Thymus (tissue), 11 donors: ENCODE measurements at regions not wholly inside any gene's neighbourhood (a gene's known extent, or its start where the extent isn't known, plus 50 kb on each side); places are given as distances from the start of the nearest gene placed in this dataset.
"Not testable (repeated sequence)": the region's sequence is repeated elsewhere in the genome, so short reads cannot be mapped to it uniquely, and the experiment has no call there.

ENCODE experiments used
- DNase-seq, 9 donors: peaks; one replicate each; pipeline ENCODE4 v3.0.0-alpha.2; 2013; ENCODE audit warnings: low spot score in 9 of 9, low read depth in 6 of 9, missing footprints in 1 of 9
- H3K27ac ChIP-seq, 2 donors: one replicate each; pipeline ENCODE4 v1.5.1; 2013; ENCODE audit warnings: control low read depth in 1 of 2, low read depth in 1 of 2, low read length in 1 of 2, mild to moderate bottlenecking in 1 of 2, moderate library complexity in 1 of 2
- H3K27me3 ChIP-seq, 2 donors: one replicate each; pipeline ENCODE4 v1.5.1; 2013; ENCODE audit warnings: low read length in 1 of 2; ENCODE audit not compliant: control insufficient read depth in 2 of 2, insufficient read depth in 1 of 2
- H3K36me3 ChIP-seq, 2 donors: one replicate each; pipeline ENCODE4 v1.5.1; 2013; ENCODE audit warnings: low read length in 1 of 2, mild to moderate bottlenecking in 1 of 2, moderate library complexity in 1 of 2; ENCODE audit not compliant: control insufficient read depth in 2 of 2, insufficient read depth in 2 of 2
- H3K4me1 ChIP-seq, 2 donors: one replicate each; pipeline ENCODE4 v1.5.1; 2013; ENCODE audit warnings: low read length in 2 of 2; ENCODE audit not compliant: control insufficient read depth in 2 of 2, insufficient read depth in 2 of 2
- H3K4me3 ChIP-seq, 2 donors: one replicate each; pipeline ENCODE4 v1.5.1; 2013; ENCODE audit warnings: low read length in 2 of 2, control low read depth in 1 of 2, mild to moderate bottlenecking in 1 of 2
- H3K9me3 ChIP-seq, 2 donors: one replicate each; pipeline ENCODE4 v1.5.1; 2013; ENCODE audit warnings: low read length in 1 of 2, mild to moderate bottlenecking in 1 of 2; ENCODE audit not compliant: control insufficient read depth in 2 of 2, insufficient read depth in 1 of 2
- WGBS: extraction: QIAGEN DNeasy Blood & Tissue Kit; methylation state at CpG from one replicate; pipeline ENCODE4 v1.1.7; 2013; 5-methylcytosine and 5-hydroxymethylcytosine counted together
- donor health status: healthy.

DNA sequence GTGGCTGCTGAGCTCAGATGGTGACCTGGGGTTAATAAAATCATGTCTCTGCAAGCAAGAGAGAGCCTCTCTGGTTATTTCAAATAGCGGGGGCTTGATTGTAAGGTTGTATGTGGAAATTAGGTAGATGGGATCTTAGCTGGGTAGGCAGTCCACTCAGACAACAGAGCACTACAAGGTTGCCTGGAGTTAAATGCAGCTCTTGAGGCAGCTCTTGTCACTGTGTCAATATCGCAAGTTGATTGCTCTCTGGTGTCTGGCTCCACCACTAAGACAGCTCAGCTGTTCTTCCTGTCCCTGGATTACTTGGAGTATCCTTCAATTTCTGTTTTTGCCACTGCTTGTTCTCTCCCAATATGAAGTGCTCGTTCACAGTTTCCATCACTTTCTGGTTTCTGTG, 93.8 kb downstream of the C21orf91 start:
- no peaks in the 10 kb centered on the region for H3K4me1 ChIP-seq
- DNase-seq: no peak

DNA sequence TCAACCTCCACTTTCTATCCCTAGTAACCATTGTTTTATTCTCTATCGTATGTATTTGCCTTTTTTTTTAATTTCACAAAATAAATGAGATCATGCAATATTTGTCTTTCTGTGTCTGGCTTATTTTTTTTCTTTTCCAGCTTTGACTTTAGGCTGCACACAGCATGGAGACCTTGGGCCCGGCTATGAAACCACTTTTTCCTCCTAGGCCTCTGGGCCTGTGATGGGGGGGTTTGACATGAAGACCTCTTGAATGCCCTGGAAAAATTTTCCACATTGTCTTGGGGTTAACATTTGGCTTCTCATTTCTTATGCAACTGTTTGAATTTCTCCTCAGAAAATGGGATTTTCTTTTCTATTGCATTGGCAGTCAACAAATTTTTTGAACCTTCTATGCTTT, 100.2 kb upstream of the BTG3 start:
- no peak overlapping the region for H3K27ac ChIP-seq
- WGBS: 91% methylated on average over 2 of the region's 2 CpGs
- no peaks in the 10 kb centered on the region for H3K27me3 ChIP-seq
- H3K4me3 ChIP-seq: no peak overlapping the region
- DNase-seq: no peak
- no peaks in the 10 kb centered on the region for H3K4me1 ChIP-seq
- no peaks in the 10 kb centered on the region for H3K9me3 ChIP-seq
- H3K36me3 ChIP-seq: no peaks in the 10 kb centered on the region

More for the DNA sequence above, 93.8 kb downstream of the C21orf91 start:
- H3K36me3 ChIP-seq: no peaks in the 10 kb centered on the region
- no peak overlapping the region for H3K4me3 ChIP-seq
- H3K27ac ChIP-seq: no peak overlapping the region
- no peaks in the 10 kb centered on the region for H3K27me3 ChIP-seq
- H3K9me3 ChIP-seq: no peaks in the 10 kb centered on the region
- 62% methylated on average over 3 of the region's 3 CpGs for WGBS

DNA sequence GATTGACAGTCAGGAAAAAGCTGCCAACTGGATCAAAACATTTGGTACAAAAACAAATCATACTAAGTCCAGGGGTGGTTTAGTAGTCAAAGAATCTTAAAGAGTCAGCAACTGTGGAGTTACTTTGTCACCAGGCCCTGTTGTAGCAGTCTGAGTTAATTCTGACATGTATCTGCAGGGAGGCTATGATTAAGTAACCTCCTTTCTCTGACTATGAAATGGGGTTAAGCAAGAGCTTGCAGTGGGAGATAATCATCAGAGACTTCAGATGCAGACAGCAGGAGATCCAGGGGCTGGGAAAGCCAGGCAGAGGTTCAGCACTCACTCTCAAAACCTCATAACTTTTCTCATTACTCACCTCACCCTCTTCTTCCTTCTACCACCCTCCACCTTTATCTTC, 99.2 kb upstream of the BTG3 start:
- DNase-seq: no peak
- H3K27ac ChIP-seq: no peak overlapping the region
- no peaks in the 10 kb centered on the region for H3K27me3 ChIP-seq
- no peak overlapping the region for H3K4me3 ChIP-seq
- H3K36me3 ChIP-seq: no peaks in the 10 kb centered on the region
- H3K9me3 ChIP-seq: no peaks in the 10 kb centered on the region
- H3K4me1 ChIP-seq: no peaks in the 10 kb centered on the region

DNA sequence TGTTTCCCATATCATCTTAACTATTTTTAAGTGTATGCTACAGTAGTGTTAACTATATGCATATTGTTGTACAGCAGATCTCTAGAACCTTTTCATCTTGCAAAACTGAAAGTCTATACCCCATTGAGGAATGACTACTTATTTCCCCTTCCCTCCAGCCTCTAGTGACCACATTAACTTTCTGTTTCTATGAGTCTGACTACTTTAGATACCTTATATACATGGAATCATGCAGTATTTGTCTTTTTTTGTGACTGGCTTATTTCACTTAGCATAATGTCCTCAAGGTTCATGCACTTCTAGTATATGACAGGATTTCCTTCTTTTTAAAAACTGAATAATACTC, 96.5 kb upstream of the BTG3 start:
- no peaks in the 10 kb centered on the region for H3K4me1 ChIP-seq
- peaks cover 0 to 5% of the 10 kb centered on the region in 2 donors for H3K9me3 ChIP-seq
- H3K27ac ChIP-seq: no peak overlapping the region
- no peak for DNase-seq
- no peak overlapping the region for H3K4me3 ChIP-seq
- no peaks in the 10 kb centered on the region for H3K27me3 ChIP-seq
- H3K36me3 ChIP-seq: no peaks in the 10 kb centered on the region

DNA sequence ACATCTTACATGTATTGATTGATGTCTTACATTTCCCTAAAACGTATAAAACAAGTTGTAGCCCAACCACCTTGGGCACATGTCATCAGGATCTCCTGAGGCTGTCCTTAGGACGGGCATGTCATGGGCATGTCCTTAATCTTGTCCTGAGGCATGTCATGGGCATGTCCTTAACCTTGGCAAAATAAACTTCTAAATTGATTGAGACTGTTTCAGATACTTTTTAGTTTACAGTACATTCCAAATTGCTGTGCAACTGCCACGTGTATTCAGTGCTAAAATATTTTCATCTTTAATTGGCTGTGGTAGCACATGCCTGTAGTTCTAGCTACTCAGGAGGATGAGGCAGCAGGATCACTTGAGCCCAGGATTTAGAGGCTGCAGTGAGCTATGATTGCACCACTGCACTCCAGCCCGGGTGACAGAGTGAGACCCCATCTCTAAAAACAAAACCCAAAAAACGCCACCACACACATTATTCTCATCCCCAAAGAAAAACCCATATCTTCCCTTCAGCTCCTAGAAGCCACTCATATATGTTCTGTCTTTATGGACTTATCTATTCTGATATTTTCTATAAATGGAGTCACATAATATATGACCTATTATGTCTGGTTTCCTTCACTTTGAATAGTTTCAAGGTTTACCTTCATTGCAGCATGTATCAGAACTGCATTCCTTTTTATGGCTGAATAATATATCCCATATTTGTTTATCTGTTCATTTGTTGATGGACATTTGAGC, 96.0 kb upstream of the BTG3 start:
- Histone ChIP-seq H3K9me3 (peaks cover 0 to 5% of the 10 kb centered on the region in 2 donors), H3K4me3 (no peak overlapping the region), H3K36me3 (no peaks in the 10 kb centered on the region), H3K4me1 (no peaks in the 10 kb centered on the region), H3K27ac (no peak overlapping the region), H3K27me3 (no peaks in the 10 kb centered on the region)
- no peak for DNase-seq
- 90% methylated on average over 5 of the region's 5 CpGs for WGBS

DNA sequence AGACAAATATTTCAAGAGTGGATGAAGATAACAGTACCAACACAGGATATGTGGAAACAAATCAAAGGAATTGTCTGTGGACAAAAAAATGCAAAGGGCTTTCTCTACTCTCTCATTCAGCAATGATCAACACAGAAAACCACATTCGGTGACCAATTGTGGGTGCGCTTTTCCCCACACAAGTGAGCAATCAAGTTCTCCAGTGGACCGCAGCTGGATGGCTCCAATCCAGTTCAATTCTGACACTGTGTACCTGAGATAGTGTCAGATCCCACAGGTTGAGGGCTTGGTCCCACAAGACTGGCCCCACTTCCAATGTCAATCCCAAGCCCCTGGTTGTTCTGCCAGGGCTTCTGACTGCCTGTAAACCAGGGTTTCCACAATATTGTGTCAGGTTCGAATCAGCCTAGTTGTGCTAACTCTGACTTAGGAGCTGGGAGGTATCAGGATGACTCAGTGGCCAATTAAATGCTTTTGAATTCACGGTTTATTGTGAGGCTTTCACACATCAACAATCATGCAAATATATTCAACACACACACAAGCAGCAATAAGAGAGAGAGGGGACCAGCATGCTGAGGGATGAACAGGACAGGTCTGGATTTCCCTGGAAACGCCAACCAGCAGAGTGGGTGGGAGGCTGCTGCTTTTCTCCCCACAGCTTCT, 87.0 kb upstream of the BTG3 start:
- Histone ChIP-seq H3K4me1 (no peaks in the 10 kb centered on the region), H3K9me3 (no peaks in the 10 kb centered on the region), H3K27me3 (no peaks in the 10 kb centered on the region), H3K36me3 (no peaks in the 10 kb centered on the region), H3K27ac (no peak overlapping the region), H3K4me3 (no peak overlapping the region)
- WGBS: 93% methylated on average over 6 of the region's 6 CpGs
- no peak for DNase-seq

DNA sequence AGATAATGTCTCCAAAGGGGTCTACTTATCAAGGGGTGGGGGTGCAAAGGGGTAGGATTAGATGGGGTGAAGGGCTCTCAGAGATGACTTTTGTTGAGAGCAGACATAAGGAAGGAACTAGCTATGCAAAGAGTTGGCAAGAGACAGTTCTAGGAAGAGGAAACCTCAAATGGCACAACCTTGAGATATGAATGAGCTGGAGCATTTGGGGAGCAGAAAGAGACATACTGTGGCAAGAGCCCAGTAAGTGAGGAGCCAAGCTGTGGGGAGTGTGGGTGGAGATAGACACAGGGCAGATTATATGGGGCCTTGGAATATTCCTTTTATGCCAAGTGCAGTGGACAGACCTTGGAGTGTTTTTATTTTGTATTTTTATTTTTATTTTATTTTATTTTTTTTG, 84.8 kb upstream of the BTG3 start:
- Histone ChIP-seq H3K9me3 (no peaks in the 10 kb centered on the region), H3K27me3 (no peaks in the 10 kb centered on the region), H3K36me3 (no peaks in the 10 kb centered on the region), H3K4me3 (no peak overlapping the region), H3K27ac (no peak overlapping the region), H3K4me1 (no peaks in the 10 kb centered on the region)
- DNase-seq: no peak

DNA sequence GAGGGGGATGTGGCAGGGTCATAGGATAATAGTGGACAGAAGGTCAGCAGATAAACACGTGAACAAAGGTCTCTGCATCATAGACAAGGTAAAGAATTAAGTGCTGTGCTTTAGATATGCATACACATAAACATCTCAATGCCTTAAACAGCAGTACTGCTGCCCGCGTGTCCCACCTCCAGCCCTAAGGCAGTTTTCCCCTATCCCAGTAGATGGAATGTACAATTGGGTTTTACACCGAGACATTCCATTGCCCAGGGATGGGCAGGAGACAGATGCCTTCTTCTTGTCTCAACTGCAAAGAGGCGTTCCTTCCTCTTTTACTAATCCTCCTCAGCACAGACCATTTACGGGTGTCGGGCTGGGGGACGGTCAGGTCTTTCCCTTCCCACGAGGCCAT, 81.7 kb upstream of the BTG3 start:
- H3K27ac ChIP-seq, H3K27me3 ChIP-seq, H3K4me3 ChIP-seq, DNase-seq, H3K36me3 ChIP-seq, H3K9me3 ChIP-seq, H3K4me1 ChIP-seq: not testable (repeated sequence)
- WGBS: 78% methylated on average over 8 of the region's 9 CpGs

DNA sequence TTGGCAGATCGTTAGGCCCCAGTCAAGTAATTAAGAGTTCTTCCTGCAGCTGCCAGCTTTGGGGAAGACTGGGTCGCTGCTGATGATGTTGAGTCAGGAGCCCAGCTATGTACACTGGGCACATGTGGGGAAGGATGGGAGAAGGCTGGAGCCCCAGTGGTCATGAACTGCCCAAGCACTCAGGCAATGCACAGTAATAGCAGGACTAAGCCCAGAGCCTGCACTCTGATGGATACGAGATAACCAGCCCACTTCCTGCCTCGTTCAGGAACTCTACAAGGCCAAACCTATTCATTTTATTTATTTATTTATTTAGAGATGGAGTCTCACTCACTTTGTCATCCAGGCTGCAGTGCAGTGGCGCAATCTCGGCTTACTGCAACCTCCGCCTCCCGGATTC, 81.1 kb upstream of the BTG3 start:
- 82% methylated on average over 8 of the region's 8 CpGs for WGBS
- H3K27ac ChIP-seq: no peak overlapping the region
- peaks cover 0 to 4% of the 10 kb centered on the region in 2 donors for H3K9me3 ChIP-seq
- no peak overlapping the region for H3K4me3 ChIP-seq
- DNase-seq: no peak
- no peaks in the 10 kb centered on the region for H3K27me3 ChIP-seq
- H3K36me3 ChIP-seq: no peaks in the 10 kb centered on the region
- peaks cover 0 to 4% of the 10 kb centered on the region in 2 donors for H3K4me1 ChIP-seq
